ENCODE measurements at regions not wholly inside any gene's neighbourhood (a gene's known extent, or its start where the extent isn't known, plus 50 kb on each side); places are given as distances from the start of the nearest gene placed in this dataset.

- no peak for DNase-seq (ENCODE audit: low spot score)
Measured at GRCh38 chr11:23680488-23681230, 816.2 kb upstream of the LUZP2 start.

GRCh38 chr11:23684701-23685100 is 812.2 kb upstream of the LUZP2 start:
- no peak for DNase-seq (ENCODE audit: low spot score)

GRCh38 chr11:23687991-23688390 is 808.9 kb upstream of the LUZP2 start:
- DNase-seq (ENCODE audit: low spot score), result no peak

GRCh38 chr11:23688411-23688810 is 808.4 kb upstream of the LUZP2 start:
- DNase-seq (ENCODE audit: low spot score), result no peak

GRCh38 chr11:23688835-23689234 is 808.0 kb upstream of the LUZP2 start:
- no peak for DNase-seq (ENCODE audit: low spot score)

- no peak for DNase-seq (ENCODE audit: low spot score)
Measured at GRCh38 chr11:23696688-23697415, 800.0 kb upstream of the LUZP2 start.

- no peak for DNase-seq (ENCODE audit: low spot score)
Measured at GRCh38 chr11:23704183-23704582, 792.7 kb upstream of the LUZP2 start.

GRCh38 chr11:23711981-23712380 is 784.9 kb upstream of the LUZP2 start:
- no peak for DNase-seq (ENCODE audit: low spot score)

GRCh38 chr11:23719016-23719415 is 777.8 kb upstream of the LUZP2 start:
- no peak for DNase-seq (ENCODE audit: low spot score)

- DNase-seq (ENCODE audit: low spot score), result no peak
Measured at GRCh38 chr11:23723861-23724260, 773.0 kb upstream of the LUZP2 start.

GRCh38 chr11:23725752-23726151 is 771.1 kb upstream of the LUZP2 start:
- DNase-seq (ENCODE audit: low spot score), result no peak

GRCh38 chr11:23727387-23727786 is 769.5 kb upstream of the LUZP2 start:
- no peak for DNase-seq (ENCODE audit: low spot score)

GRCh38 chr11:23727794-23728193 is 769.1 kb upstream of the LUZP2 start:
- peak; percentile 20 for DNase-seq (ENCODE audit: low spot score)

GRCh38 chr11:23729088-23729487 is 767.8 kb upstream of the LUZP2 start:
- DNase-seq (ENCODE audit: low spot score), result no peak

GRCh38 chr11:23730307-23730998 is 766.4 kb upstream of the LUZP2 start:
- no peak for DNase-seq (ENCODE audit: low spot score)

GRCh38 chr11:23732026-23732425 is 764.8 kb upstream of the LUZP2 start:
- DNase-seq (ENCODE audit: low spot score), result peak; percentile 6

GRCh38 chr11:23746896-23747295 is 750.0 kb upstream of the LUZP2 start:
- DNase-seq (ENCODE audit: low spot score), result no peak

- no peak for DNase-seq (ENCODE audit: low spot score)
Measured at GRCh38 chr11:23749762-23750430, 747.0 kb upstream of the LUZP2 start.

GRCh38 chr11:23751280-23751679 is 745.6 kb upstream of the LUZP2 start:
- no peak for DNase-seq (ENCODE audit: low spot score)

- no peak for DNase-seq (ENCODE audit: low spot score)
Measured at GRCh38 chr11:23755076-23755475, 741.8 kb upstream of the LUZP2 start.

- no peak for DNase-seq (ENCODE audit: low spot score)
Measured at GRCh38 chr11:23755769-23756168, 741.1 kb upstream of the LUZP2 start.

- DNase-seq (ENCODE audit: low spot score), result no peak
Measured at GRCh38 chr11:23759489-23759888, 737.4 kb upstream of the LUZP2 start.

- no peak for DNase-seq (ENCODE audit: low spot score)
Measured at GRCh38 chr11:23764286-23764685, 732.6 kb upstream of the LUZP2 start.
